GM19395 (cell line): ENCODE measurements at regions not wholly inside any gene's neighbourhood (a gene's known extent, or its start where the extent isn't known, plus 50 kb on each side); places are given as distances from the start of the nearest gene placed in this dataset.
A peak's percentile ranks its signal among the peaks of the same experiment; 100 is the strongest.

ENCODE experiments used
- ATAC-seq: cut with Tn5 transposase; IDR thresholded peaks from one replicate; pipeline ENCODE4 v1.9.1; 2021; ENCODE audit warnings: mild to moderate bottlenecking, moderate library complexity; ENCODE audit not compliant: unreplicated experiment

- no peak for ATAC-seq
These were observed 50.3 kb upstream of the GADD45G start for GRCh38 chr9:89554307-89555035.

GRCh38 chr9:89553451-89554010 is 51.3 kb upstream of the GADD45G start:
- ATAC-seq = no peak

GRCh38 chr9:89550346-89550927 is 52.5 kb upstream of the SEMA4D start:
- ATAC-seq = no peak

GRCh38 chr9:89549031-89549644 is 51.2 kb upstream of the SEMA4D start:
- ATAC-seq = peak; percentile 90

- no peak for ATAC-seq
These were observed 50.2 kb upstream of the SEMA4D start for GRCh38 chr9:89548071-89548638.
